ENCODE measurements at regions not wholly inside any gene's neighbourhood (a gene's known extent, or its start where the extent isn't known, plus 50 kb on each side); places are given as distances from the start of the nearest gene placed in this dataset.
"Not testable (repeated sequence)": the region's sequence is repeated elsewhere in the genome, so short reads cannot be mapped to it uniquely, and the experiment has no call there.

DNA sequence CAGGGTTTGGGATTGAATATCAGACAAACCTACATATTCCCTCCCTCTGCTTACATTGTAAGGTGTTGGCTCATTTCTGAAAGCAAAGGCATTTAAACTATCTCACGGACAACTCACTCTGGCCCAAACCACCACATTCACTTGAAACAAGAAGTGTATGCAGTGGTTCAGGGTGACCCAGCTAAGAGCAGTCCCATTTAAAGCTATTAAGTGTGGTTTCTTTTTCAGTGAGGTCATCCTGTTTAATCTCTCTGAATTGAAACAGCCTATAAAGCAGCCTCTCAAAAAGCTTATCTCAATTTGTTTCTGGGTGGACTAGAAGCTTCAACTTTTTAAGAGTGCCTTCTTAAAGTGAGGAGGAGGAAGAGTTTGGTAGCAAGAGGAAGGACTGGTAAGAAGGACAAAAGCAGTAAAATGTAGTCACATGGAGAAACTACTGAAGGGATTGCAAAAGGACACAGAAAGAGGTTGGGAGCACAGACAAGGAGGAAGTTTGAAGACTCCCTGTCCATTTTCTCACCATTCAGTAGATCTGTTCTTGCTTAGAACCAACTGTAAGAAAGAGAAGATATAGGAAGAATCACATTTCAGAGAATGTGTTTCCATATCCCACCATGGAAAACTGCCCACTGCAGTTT lies 151.6 kb downstream of the TMCO5A start:
- H3K36me3 ChIP-seq, result no peaks in the 10 kb centered on the region
- H3K4me3 ChIP-seq, result no peak overlapping the region
- H3K27me3 ChIP-seq, result no peaks in the 10 kb centered on the region
- DNase-seq, result no peak
- no peaks in the 10 kb centered on the region for H3K9me3 ChIP-seq

DNA sequence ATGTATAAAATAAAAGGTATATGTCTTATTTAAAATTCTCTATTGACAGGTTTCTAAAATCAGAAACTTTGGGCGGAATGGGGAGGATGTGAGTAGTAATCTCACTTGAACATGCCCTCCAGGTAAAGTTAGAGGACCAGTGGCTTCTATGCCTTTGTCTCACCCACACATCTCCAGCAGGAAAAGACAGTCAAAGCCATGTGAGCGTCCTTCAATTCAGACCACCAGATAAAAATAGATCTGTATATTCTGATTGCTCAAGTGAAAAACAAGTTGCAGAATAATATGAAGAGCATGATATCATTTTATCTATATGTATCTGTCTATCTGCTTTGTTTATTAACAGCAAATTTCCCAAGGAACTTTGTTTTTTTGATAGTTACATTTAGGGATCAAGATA lies 152.2 kb downstream of the TMCO5A start:
- no peak for DNase-seq
- no peak overlapping the region for H3K4me3 ChIP-seq
- H3K36me3 ChIP-seq, result no peaks in the 10 kb centered on the region
- no peaks in the 10 kb centered on the region for H3K9me3 ChIP-seq
- H3K27me3 ChIP-seq, result no peaks in the 10 kb centered on the region

DNA sequence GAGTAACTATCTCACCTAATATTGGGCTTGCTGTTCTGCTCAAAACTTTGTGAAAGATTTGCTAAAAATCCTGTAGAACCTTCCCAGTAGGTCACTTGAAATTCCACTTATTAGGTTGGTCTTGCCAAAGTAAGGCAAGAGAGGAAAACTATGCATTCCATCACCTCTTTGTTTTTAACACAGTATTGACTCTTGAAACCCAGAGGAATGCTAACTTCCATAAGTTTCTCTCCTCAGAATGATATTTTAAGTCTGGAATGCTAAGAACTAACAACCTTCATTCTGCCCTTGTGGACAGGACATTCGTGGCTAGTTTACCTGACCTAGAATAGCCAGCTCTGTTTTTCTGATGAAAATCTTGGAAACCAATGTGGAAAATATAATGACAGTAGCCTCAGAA lies 154.5 kb downstream of the TMCO5A start:
- Histone ChIP-seq H3K36me3 (no peaks in the 10 kb centered on the region), H3K9me3 (no peaks in the 10 kb centered on the region), H3K4me3 (no peak overlapping the region), H3K27me3 (no peaks in the 10 kb centered on the region)
- no peak for DNase-seq

DNA sequence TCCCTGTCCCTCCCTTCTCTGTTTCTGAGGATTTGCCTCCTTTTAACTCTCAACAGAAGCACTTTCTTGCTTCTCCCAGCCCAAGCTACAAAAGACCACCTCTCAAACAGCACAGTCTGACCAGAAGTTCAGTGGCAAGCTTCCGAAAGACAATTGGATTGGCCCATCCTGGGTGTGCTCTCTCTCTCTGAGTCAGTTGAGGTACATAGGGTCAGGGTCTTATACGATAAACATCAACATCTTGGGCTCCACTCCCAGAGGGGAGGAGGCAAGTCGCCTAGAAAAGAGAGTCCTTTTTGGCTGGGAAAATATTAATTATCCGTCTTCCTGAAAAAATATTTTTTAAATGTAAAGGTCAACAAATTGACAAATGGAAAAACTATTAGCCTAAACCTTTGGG lies 155.8 kb downstream of the TMCO5A start:
- H3K27me3 ChIP-seq, result no peaks in the 10 kb centered on the region
- H3K36me3 ChIP-seq, result no peaks in the 10 kb centered on the region

DNA sequence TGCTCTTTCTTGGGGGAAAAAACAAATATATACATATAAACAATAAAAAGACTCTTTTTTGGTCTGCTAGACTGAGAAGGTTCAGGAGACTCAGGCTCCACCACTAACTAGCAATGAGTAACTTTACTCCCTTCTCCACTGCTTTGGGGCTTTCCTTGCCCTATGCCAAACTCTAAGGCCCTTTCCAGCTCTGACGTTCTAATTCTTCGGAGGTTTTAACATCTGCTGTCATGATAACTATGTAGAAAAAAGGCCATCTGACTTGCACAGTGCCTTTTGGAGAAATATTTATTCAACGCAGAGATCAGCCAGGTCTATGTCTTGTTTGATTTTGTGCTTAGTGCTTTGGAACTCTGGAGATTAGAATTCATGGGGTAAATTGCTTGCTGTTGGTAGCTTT lies 156.2 kb downstream of the TMCO5A start:
- no peak overlapping the region for H3K4me3 ChIP-seq
- no peaks in the 10 kb centered on the region for H3K27me3 ChIP-seq

More for the DNA sequence above, 155.8 kb downstream of the TMCO5A start:
- Histone ChIP-seq H3K9me3 (no peaks in the 10 kb centered on the region), H3K4me3 (no peak overlapping the region)
- DNase-seq, result no peak

DNA sequence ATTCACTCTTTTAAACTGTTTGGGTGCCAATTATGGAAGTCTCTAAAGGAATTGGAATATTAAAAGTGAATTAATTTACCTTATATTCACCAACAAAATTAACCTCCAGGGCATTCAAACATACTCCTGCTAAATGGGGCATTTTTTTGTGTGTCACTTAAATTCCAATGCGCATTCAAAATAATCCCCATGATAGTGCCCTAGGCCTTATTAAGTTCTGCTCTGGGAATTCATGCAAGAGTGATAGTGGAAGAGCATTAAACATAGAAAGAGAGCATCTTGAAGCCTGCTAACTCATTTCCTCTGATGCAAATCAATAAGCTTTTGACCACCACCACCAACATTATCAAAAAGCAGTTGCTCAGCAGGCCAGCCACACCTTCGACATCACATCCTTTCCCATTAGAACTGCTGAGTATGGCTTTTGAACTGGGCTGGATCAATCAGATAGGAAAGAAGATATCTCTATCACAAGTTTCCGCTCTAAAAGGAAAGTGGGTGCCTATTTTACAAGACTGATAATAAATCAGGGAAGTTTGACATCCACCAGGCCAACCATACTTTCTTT lies 156.7 kb downstream of the TMCO5A start:
- Histone ChIP-seq H3K27me3 (no peaks in the 10 kb centered on the region), H3K9me3 (no peaks in the 10 kb centered on the region), H3K36me3 (no peaks in the 10 kb centered on the region), H3K4me3 (no peak overlapping the region)
- no peak for DNase-seq

More for the DNA sequence above, 156.2 kb downstream of the TMCO5A start:
- H3K9me3 ChIP-seq, result no peaks in the 10 kb centered on the region
- no peak for DNase-seq
- no peaks in the 10 kb centered on the region for H3K36me3 ChIP-seq

DNA sequence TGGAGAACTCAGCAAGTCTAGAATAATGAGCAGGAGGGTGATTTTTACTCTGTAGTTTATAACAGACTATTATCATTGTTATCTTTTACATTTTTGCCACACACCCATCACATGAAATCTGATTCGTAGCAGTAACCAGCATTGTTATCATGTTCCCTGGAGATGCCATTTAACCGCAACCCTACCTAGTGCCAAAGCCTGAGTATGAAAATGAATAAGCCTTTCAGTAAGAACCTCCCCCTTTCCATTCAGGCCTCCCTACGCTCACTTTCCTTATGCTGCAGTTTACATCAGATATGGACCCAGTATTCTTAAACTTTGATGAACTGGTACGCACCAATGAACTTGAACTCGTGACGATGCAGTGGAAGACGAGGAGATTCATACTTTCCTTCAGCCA lies 158.7 kb upstream of the SPRED1 start:
- no peak overlapping the region for H3K4me3 ChIP-seq
- DNase-seq, result no peak
- H3K9me3 ChIP-seq, result peaks cover 5% of the 10 kb centered on the region; the same call in 1 of the 2 replicates
- no peaks in the 10 kb centered on the region for H3K27me3 ChIP-seq
- H3K36me3 ChIP-seq, result no peaks in the 10 kb centered on the region

DNA sequence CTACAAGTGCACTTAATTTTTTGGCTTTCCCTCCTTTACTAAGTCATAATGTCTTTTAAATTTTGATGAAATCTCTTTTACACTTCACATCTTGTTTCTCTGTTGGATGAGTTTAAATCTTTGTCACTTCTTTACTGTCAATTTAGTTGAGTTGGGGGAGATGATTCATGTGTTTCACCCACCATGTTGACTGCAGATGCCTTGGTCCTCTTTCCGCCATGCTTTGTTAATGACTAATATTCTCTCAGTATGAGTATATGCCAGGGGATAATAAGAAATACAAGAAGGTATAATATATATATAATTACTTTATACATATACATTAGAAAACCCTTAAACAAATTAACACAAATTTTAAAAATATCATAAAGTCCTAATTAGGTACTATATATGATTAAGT lies 149.7 kb upstream of the SPRED1 start:
- Histone ChIP-seq H3K9me3 (no peaks in the 10 kb centered on the region), H3K27me3 (no peaks in the 10 kb centered on the region), H3K36me3 (no peaks in the 10 kb centered on the region), H3K4me3 (no peak overlapping the region)
- no peak for DNase-seq

DNA sequence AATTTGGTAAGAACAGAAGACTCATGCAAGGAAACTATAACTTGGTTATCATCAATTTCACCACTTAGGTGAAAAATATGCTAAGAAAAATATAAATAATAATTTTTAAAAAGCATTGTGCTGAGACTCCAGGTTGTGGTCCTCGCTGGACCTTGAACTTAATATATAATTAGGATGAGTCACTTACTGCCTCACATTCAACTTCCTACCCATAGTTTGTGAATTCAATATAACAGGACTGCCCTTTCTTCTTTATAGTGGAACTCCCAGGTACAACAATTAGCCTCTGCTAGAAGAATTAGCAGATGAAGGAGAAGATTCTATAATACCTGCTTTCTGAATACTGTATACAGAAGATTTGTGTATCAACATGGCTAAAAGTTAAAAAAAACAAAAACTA lies 149.1 kb upstream of the SPRED1 start:
- no peaks in the 10 kb centered on the region for H3K9me3 ChIP-seq
- H3K4me3 ChIP-seq, result no peak overlapping the region
- DNase-seq, result no peak
- H3K36me3 ChIP-seq, result no peaks in the 10 kb centered on the region
- H3K27me3 ChIP-seq, result no peaks in the 10 kb centered on the region

DNA sequence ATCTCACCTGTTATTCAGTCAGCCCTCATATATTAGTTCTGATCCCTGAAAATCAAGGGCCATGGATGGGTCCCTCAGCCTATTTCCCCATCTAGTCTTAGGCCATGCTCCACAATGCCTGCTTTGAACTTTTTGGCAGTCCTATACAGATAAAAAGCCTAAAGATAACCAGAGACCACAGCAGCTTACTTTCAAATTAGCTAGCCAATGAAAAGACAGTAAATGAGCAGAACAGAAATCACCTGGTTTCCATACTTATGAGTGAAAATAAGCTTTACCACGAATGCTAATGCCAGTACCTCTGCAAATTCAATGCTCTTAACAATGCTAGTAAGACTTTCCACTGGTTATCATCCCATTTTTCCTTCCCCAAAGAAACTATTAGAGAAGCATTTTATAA lies 141.6 kb upstream of the SPRED1 start:
- no peak for DNase-seq
- H3K27me3 ChIP-seq, result no peaks in the 10 kb centered on the region
- no peaks in the 10 kb centered on the region for H3K36me3 ChIP-seq
- no peaks in the 10 kb centered on the region for H3K9me3 ChIP-seq
- H3K4me3 ChIP-seq, result no peak overlapping the region

DNA sequence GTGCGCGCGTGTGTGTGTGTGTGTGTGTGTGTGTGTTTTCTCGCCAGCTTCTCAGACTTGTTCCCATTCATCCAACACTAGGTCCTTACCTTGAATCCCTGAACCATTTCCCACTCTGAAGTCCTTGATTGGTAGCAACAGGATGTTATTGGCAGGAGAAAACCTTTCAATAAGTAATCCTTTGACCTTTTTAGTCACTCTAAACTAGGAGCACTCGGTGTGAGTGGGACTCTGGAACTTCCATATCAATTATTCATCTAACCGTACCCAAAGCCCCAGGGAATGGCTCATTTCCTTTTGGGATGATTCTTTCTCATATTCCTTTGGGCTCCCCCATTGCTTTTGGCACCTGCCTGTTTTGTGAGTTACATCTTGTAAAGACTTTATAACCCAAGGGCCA lies 140.2 kb upstream of the SPRED1 start:
- no peak for DNase-seq
- no peaks in the 10 kb centered on the region for H3K27me3 ChIP-seq
- no peaks in the 10 kb centered on the region for H3K36me3 ChIP-seq
- no peak overlapping the region for H3K4me3 ChIP-seq
- no peaks in the 10 kb centered on the region for H3K9me3 ChIP-seq

DNA sequence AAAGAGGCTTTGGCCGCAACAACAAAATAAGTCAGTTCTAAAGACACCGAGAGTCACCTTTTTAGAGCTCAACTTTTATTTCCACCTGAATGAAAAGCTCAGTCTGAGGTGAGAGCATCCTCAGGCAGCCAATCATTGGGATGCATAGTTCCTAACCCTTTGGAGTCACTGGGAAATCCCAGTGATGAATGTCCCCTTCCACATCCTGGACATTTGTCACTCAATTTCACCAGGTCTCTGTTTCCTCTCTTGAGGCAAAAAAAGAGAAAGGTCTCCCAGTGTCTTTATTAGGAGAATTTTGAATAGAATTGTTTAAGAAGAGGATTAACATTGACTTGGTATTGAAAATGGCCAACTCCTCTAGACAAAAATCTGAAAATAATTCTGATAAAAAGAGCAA lies 137.5 kb upstream of the SPRED1 start:
- no peaks in the 10 kb centered on the region for H3K27me3 ChIP-seq
- no peak for DNase-seq
- H3K9me3 ChIP-seq, result no peaks in the 10 kb centered on the region
- H3K36me3 ChIP-seq, result no peaks in the 10 kb centered on the region
- no peak overlapping the region for H3K4me3 ChIP-seq

DNA sequence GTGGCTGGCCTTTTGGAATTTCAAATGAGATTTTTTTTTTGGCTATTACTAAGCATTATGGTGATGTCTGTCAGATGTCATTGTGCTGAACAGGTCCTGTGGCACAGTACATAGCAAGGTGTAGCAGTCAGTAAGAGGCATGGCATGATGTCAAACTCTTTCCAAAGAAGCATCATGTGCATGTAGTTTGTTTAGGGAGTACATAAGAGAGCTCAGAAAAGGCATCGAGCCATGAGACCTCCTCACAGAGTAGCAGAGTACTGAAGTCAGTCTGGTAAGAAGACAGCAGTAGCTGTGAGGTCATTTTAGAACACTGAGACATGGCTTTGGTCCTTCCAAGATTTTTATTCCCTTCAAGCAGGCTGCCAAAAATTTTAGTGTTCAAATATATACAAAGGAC lies 134.9 kb upstream of the SPRED1 start:
- no peaks in the 10 kb centered on the region for H3K27me3 ChIP-seq
- no peaks in the 10 kb centered on the region for H3K36me3 ChIP-seq

DNA sequence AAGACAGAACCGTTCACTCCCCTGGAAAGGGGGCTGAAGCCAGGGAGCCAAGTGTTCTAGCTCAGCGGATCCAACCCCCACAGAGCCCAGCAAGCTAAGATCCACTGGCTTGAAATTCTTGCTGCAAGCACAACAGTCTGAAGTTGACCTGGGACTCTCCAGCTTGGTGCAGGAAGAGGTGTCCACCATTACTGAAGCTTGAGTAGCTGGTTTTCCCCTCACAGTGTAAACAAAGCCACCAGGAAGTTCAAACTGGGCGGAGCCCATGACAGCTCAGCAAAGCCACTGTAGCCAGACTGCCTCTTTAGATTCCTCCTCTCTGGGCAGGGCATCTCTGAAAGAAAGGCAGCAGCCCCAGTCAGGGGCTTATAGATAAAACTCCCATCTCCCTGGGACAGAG lies 132.8 kb upstream of the SPRED1 start:
- not testable (repeated sequence) for H3K27me3 ChIP-seq, H3K36me3 ChIP-seq, H3K4me3 ChIP-seq, H3K9me3 ChIP-seq
- DNase-seq, result peak; percentile 3

More for the DNA sequence above, 134.9 kb upstream of the SPRED1 start:
- no peak overlapping the region for H3K4me3 ChIP-seq
- DNase-seq, result no peak
- no peaks in the 10 kb centered on the region for H3K9me3 ChIP-seq

DNA sequence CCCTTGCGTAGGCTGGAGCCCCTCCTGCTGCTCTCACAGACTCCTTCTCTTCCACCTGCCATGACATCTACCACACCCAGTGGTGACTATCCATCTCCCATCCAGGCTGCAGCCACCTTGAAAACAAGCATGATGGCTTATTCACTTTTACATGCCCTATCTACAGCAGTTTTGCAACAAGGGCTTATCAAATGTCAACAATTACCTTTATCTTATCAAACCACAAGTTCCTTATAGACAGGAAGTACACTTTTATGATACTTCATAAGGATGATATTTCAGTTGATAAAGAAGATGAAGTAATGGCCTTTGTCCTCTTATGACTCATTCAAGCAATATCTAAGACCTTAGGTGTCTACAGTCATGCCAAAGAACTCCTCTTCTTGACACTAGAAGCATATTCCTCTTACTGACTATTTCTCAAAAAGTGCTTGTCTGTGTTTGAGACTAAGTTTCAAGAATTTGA lies 125.3 kb upstream of the SPRED1 start:
- no peaks in the 10 kb centered on the region for H3K9me3 ChIP-seq
- H3K4me3 ChIP-seq, result no peak overlapping the region
- no peaks in the 10 kb centered on the region for H3K27me3 ChIP-seq
- DNase-seq, result no peak
- H3K36me3 ChIP-seq, result no peaks in the 10 kb centered on the region

DNA sequence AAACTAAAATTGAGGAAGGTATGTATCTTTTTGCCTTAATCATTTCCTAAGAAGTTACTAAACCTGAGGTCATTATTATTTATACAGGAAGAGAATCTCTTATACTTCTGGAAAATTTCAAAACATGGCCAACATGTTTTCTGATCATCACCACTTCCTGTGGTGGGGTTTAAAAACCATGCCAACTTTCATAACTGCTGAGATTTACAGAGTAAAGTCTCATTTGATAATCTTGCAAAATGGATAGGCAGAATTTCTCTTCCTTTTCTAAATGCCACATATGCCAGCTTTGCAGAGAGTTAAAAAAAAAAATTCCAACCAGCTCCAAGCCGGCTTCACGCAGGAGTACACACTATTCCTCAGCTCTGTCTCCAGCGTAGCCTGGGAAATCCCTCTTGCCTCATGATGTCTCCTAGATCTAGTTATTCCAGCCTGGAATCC lies 124.3 kb upstream of the SPRED1 start:
- Histone ChIP-seq H3K36me3 (no peaks in the 10 kb centered on the region), H3K9me3 (no peaks in the 10 kb centered on the region), H3K27me3 (no peaks in the 10 kb centered on the region), H3K4me3 (no peak overlapping the region)
- DNase-seq, result peak; percentile 16

DNA sequence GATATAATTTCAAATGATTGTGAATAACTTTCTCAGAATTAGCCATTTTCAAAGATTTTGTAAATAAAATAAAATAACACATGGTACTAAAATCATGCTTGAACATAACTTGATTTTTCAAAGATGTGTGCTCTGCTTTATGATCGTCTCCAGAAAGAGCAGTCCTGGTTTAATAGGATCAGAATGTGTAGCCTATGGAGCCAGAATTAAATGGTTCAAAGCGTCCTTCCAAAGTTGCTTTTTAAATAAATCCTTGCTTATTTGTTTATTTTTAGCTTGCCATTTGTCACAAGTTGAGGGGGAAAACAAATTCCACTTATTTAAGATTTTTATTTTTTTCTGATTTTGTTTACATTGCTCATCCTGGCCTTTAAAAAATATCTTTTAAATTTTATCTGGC lies 123.7 kb upstream of the SPRED1 start:
- Histone ChIP-seq H3K36me3 (no peaks in the 10 kb centered on the region), H3K27me3 (no peaks in the 10 kb centered on the region), H3K9me3 (no peaks in the 10 kb centered on the region), H3K4me3 (no peak overlapping the region)
- DNase-seq, result no peak

DNA sequence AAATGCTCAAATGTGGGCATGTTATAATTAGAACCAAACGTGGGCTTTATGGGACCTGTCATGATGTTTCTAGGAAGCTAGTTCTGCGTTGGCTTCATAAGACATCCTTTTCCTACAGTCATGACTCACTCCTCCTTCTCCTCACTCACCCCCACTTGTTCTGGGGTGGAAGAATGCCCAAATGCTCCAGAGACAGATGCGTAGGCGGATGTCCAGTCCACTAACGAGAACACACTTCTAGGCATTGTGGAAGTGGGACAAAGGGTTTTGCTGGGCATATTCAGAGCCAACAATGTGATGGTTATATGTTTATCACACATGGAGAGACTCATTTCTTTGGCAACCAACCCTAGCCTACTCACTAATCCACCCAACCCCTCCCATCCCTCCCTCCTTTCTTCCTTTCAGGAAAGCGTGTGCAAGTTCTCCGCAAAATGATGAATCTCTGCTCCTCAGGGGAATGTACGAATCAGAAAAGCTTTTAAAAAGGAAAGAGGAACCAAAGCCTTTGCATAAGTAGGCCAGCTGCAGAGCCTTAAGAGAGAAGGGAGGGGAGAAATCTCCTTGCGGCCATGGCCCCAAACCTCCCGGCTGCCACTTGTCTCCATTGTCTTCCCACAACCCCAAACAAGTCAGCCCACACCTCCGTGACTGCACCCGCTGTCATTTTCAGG lies 123.0 kb upstream of the SPRED1 start:
- DNase-seq, result peak; percentile 94
- H3K4me3 ChIP-seq, result peak overlapping the region; percentile 24
- H3K27me3 ChIP-seq, result no peaks in the 10 kb centered on the region
- no peaks in the 10 kb centered on the region for H3K36me3 ChIP-seq
- no peaks in the 10 kb centered on the region for H3K9me3 ChIP-seq

Data from MG63 (cell line).